Kidney (tissue), 13 donors: ENCODE measurements at regions not wholly inside any gene's neighbourhood (a gene's known extent, or its start where the extent isn't known, plus 50 kb on each side); places are given as distances from the start of the nearest gene placed in this dataset.

Experiments used
- DNase-seq, 5 donors: peaks; one replicate each; pipeline ENCODE4 v3.0.0-alpha.2; 2013 to 2020
- FAIRE-seq: peaks from 2 replicates; lab custom pipeline; 2012; peaks lifted over from hg19 to GRCh38; lab: Jason Lieb, UNC
- H3K27ac ChIP-seq, 2 donors: one replicate each; pipeline ENCODE4 v1.7.0; 2013; ENCODE audit warnings: low read depth in 2 of 2, low read length in 2 of 2, inconsistent platforms in 1 of 2
- H3K27me3 ChIP-seq: one replicate; pipeline ENCODE4 v1.7.1; 2013; ENCODE audit warnings: low read length, inconsistent platforms; ENCODE audit not compliant: control insufficient read depth, insufficient read depth
- H3K36me3 ChIP-seq, 3 donors: one replicate each; pipeline versions ENCODE4 v1.7.0 to v1.7.1; 2013; ENCODE audit warnings: low read length in 3 of 3, control low read depth in 1 of 3, inconsistent platforms in 1 of 3; ENCODE audit not compliant: insufficient read depth in 3 of 3, control insufficient read depth in 2 of 3
- H3K4me1 ChIP-seq, 3 donors: one replicate each; pipeline versions ENCODE4 v1.7.0 to v1.7.1; 2013; ENCODE audit warnings: low read length in 3 of 3, inconsistent platforms in 1 of 3, low read depth in 1 of 3; ENCODE audit not compliant: control insufficient read depth in 2 of 3, insufficient read depth in 2 of 3
- H3K4me3 ChIP-seq, 3 donors: one replicate each; pipeline versions ENCODE4 v1.7.0 to v1.8.1; 2013; ENCODE audit warnings: low read length in 3 of 3, control low read depth in 1 of 3, inconsistent platforms in 1 of 3
- H3K9ac ChIP-seq, 3 donors: one replicate each; pipeline versions ENCODE4 v1.7.0 to v1.7.1; 2013; ENCODE audit warnings: low read length in 3 of 3, control low read depth in 1 of 3, inconsistent platforms in 1 of 3
- H3K9me3 ChIP-seq, 3 donors: one replicate each; pipeline versions ENCODE4 v1.7.0 to v1.7.1; 2013; ENCODE audit warnings: low read length in 3 of 3, control low read depth in 1 of 3, inconsistent platforms in 1 of 3; ENCODE audit not compliant: control insufficient read depth in 2 of 3, insufficient read depth in 1 of 3
- intact Hi-C: fragments of 100-400 bp; cut with DNase I; formaldehyde crosslinking; loops from one replicate; pipeline ENCODE4 v1.11.1; 2022
- TF ChIP-seq, protein P1 (sequence below): IDR thresholded peaks from 3 replicates; pipeline ENCODE4 v1.5.1; 2012; ENCODE audit warnings: mild to moderate bottlenecking, moderate library complexity, borderline replicate concordance; ENCODE audit not compliant: insufficient read depth; ENCODE audit errors: extremely low read depth
- donor health status: control.
- donor health status: control.
- donor health status: control.
- donor health status: control.
- donor health status: control.
- donor health status: DM: yes; HTN: yes; CAD: no.
- donor health status: Normal renal cell carcinoma (clear cell type).

GRCh38 chr7:52752891-52753290 is 282.5 kb upstream of the POM121L12 start:
- FAIRE-seq = no peak
- TF ChIP-seq, protein P1, sequence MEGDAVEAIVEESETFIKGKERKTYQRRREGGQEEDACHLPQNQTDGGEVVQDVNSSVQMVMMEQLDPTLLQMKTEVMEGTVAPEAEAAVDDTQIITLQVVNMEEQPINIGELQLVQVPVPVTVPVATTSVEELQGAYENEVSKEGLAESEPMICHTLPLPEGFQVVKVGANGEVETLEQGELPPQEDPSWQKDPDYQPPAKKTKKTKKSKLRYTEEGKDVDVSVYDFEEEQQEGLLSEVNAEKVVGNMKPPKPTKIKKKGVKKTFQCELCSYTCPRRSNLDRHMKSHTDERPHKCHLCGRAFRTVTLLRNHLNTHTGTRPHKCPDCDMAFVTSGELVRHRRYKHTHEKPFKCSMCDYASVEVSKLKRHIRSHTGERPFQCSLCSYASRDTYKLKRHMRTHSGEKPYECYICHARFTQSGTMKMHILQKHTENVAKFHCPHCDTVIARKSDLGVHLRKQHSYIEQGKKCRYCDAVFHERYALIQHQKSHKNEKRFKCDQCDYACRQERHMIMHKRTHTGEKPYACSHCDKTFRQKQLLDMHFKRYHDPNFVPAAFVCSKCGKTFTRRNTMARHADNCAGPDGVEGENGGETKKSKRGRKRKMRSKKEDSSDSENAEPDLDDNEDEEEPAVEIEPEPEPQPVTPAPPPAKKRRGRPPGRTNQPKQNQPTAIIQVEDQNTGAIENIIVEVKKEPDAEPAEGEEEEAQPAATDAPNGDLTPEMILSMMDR = no peak

GRCh38 chr7:52749880-52750279 is 285.6 kb upstream of the POM121L12 start:
- Histone ChIP-seq H3K4me3 (no peak overlapping the region), H3K9ac (no peak overlapping the region), H3K4me1 (no peaks in the 10 kb centered on the region), H3K27me3 (no peaks in the 10 kb centered on the region), H3K9me3 (no peaks in the 10 kb centered on the region), H3K36me3 (no peaks in the 10 kb centered on the region), H3K27ac (no peak overlapping the region)
- peak in 1 of 5 donors; percentile 2 for DNase-seq
- TF ChIP-seq, protein P1 = peak; percentile 20
- intact Hi-C loops = no loop called here
- FAIRE-seq = no peak

More at GRCh38 chr7:52752891-52753290, 282.5 kb upstream of the POM121L12 start:
- H3K4me1 ChIP-seq = no peaks in the 10 kb centered on the region
- no peak overlapping the region for H3K27ac ChIP-seq
- H3K27me3 ChIP-seq = no peaks in the 10 kb centered on the region
- no peak for DNase-seq
- no peaks in the 10 kb centered on the region for H3K36me3 ChIP-seq
- no peak overlapping the region for H3K4me3 ChIP-seq
- H3K9me3 ChIP-seq = no peaks in the 10 kb centered on the region
- intact Hi-C loops = no loop called here
- no peak overlapping the region for H3K9ac ChIP-seq

- intact Hi-C loops = no loop called here
- no peak for DNase-seq
- no peak for FAIRE-seq
Observed at GRCh38 chr7:52747817-52748216, 287.6 kb upstream of the POM121L12 start.

More at GRCh38 chr7:52747817-52748216, 287.6 kb upstream of the POM121L12 start:
- TF ChIP-seq, protein P1 = no peak
- no peak overlapping the region for H3K27ac ChIP-seq
- no peak overlapping the region for H3K4me3 ChIP-seq
- H3K36me3 ChIP-seq = no peaks in the 10 kb centered on the region
- H3K4me1 ChIP-seq = no peaks in the 10 kb centered on the region
- H3K9me3 ChIP-seq = no peaks in the 10 kb centered on the region
- no peak overlapping the region for H3K9ac ChIP-seq
- no peaks in the 10 kb centered on the region for H3K27me3 ChIP-seq
